H9 (cell line): ENCODE measurements at regions not wholly inside any gene's neighbourhood (a gene's known extent, or its start where the extent isn't known, plus 50 kb on each side); places are given as distances from the start of the nearest gene placed in this dataset.
"Not testable (repeated sequence)": the region's sequence is repeated elsewhere in the genome, so short reads cannot be mapped to it uniquely, and the experiment has no call there.

Experiments used
- DNase-seq: peaks from one replicate; pipeline ENCODE4 v3.0.0-alpha.2; 2017
- H2AFZ ChIP-seq: one replicate; pipeline ENCODE4 v1.6.1; 2013; ENCODE audit warnings: mild to moderate bottlenecking, low read length, control low read depth, moderate library complexity
- H2AK5ac ChIP-seq: 2 replicates; pipeline ENCODE4 v1.6.1; 2013; ENCODE audit warnings: low read length, control low read depth, mixed read lengths; ENCODE audit not compliant: insufficient read length
- H2BK120ac ChIP-seq: one replicate; pipeline ENCODE4 v1.6.1; 2013; ENCODE audit warnings: low read depth, mild to moderate bottlenecking, low read length, control low read depth, inconsistent platforms; ENCODE audit not compliant: poor library complexity, severe bottlenecking
- H2BK12ac ChIP-seq: 2 replicates; pipeline ENCODE4 v1.6.1; 2013; ENCODE audit warnings: low read length, control low read depth, mixed read lengths, low read depth; ENCODE audit not compliant: insufficient read length
- H2BK15ac ChIP-seq: 2 replicates; pipeline ENCODE4 v1.6.1; 2013; ENCODE audit warnings: low read depth, low read length, control low read depth
- H2BK20ac ChIP-seq: one replicate; pipeline ENCODE4 v1.6.1; 2013; ENCODE audit warnings: low read depth, mild to moderate bottlenecking, low read length, control low read depth, inconsistent platforms; ENCODE audit not compliant: poor library complexity, severe bottlenecking
- H2BK5ac ChIP-seq: 2 replicates; pipeline ENCODE4 v1.6.1; 2013; ENCODE audit warnings: low read length, control low read depth, mixed read lengths; ENCODE audit not compliant: insufficient read length
- H3K14ac ChIP-seq: 2 replicates; pipeline ENCODE4 v1.6.1; 2013; ENCODE audit warnings: low read length, control low read depth; ENCODE audit not compliant: insufficient read depth
- H3K18ac ChIP-seq: 2 replicates; pipeline ENCODE4 v1.6.1; 2013; ENCODE audit warnings: low read depth, mild to moderate bottlenecking, mixed read lengths, low read length, control low read depth; ENCODE audit not compliant: insufficient read length
- H3K23ac ChIP-seq: 2 replicates; pipeline ENCODE4 v1.6.1; 2013; ENCODE audit warnings: low read length, control low read depth, mixed read lengths, low read depth; ENCODE audit not compliant: insufficient read length
- H3K23me2 ChIP-seq: 2 replicates; pipeline ENCODE4 v1.6.1; 2013; ENCODE audit warnings: low read depth, mild to moderate bottlenecking, mixed read lengths, low read length, control low read depth; ENCODE audit not compliant: insufficient read length, poor library complexity, severe bottlenecking
- H3K27ac ChIP-seq: 2 replicates; pipeline ENCODE4 v1.5.1; 2013; ENCODE audit warnings: low read length, control low read depth, mixed read lengths, low read depth; ENCODE audit not compliant: insufficient read length
- H3K27me3 ChIP-seq: 2 replicates; pipeline ENCODE4 v1.6.1; 2013; ENCODE audit warnings: low read length, control low read depth, inconsistent platforms; ENCODE audit not compliant: insufficient read depth
- H3K4ac ChIP-seq: 2 replicates; pipeline ENCODE4 v1.6.1; 2013; ENCODE audit warnings: low read depth, mild to moderate bottlenecking, control low read depth, inconsistent platforms, low read length, moderate library complexity
- H3K4me1 ChIP-seq: 2 replicates; pipeline ENCODE4 v1.6.1; 2013; ENCODE audit warnings: low read length, control low read depth, inconsistent platforms; ENCODE audit not compliant: insufficient read depth
- H3K4me2 ChIP-seq: 2 replicates; pipeline ENCODE4 v1.6.1; 2013; ENCODE audit warnings: low read length, control low read depth, mixed read lengths; ENCODE audit not compliant: insufficient read length, insufficient read depth
- H3K56ac ChIP-seq: 2 replicates; pipeline ENCODE4 v1.6.1; 2013; ENCODE audit warnings: low read depth, mild to moderate bottlenecking, mixed read lengths, low read length, control low read depth; ENCODE audit not compliant: insufficient read length
- H3K79me1 ChIP-seq: 2 replicates; pipeline ENCODE4 v1.6.1; 2013; ENCODE audit warnings: low read depth, mild to moderate bottlenecking, moderate library complexity, low read length, control low read depth, inconsistent platforms; ENCODE audit not compliant: insufficient read depth, poor library complexity, severe bottlenecking
- H3K79me2 ChIP-seq: 2 replicates; pipeline ENCODE4 v1.6.1; 2013; ENCODE audit warnings: low read length, control low read depth, inconsistent platforms; ENCODE audit not compliant: insufficient read depth
- H3K9ac ChIP-seq: 2 replicates; pipeline ENCODE4 v1.6.1; 2013; ENCODE audit warnings: low read length, control low read depth, mixed read lengths; ENCODE audit not compliant: insufficient read length; ENCODE audit errors: extremely low read depth
- H3K9me3 ChIP-seq: one replicate; pipeline ENCODE4 v1.6.1; 2013; ENCODE audit warnings: low read depth, low read length, inconsistent platforms; ENCODE audit not compliant: control insufficient read depth
- H3T11ph ChIP-seq: one replicate; pipeline ENCODE4 v1.6.1; 2013; ENCODE audit warnings: mild to moderate bottlenecking, low read length, control low read depth, inconsistent platforms
- H4K20me1 ChIP-seq: one replicate; pipeline ENCODE4 v1.6.1; 2013; ENCODE audit not compliant: control insufficient read depth, insufficient read length, insufficient read depth
- H4K5ac ChIP-seq: 2 replicates; pipeline ENCODE4 v1.6.1; 2013; ENCODE audit warnings: low read depth, mild to moderate bottlenecking, mixed read lengths, low read length, control low read depth; ENCODE audit not compliant: insufficient read length
- H4K8ac ChIP-seq: replicated peaks from 2 replicates; pipeline ENCODE4 v1.6.1; 2013; ENCODE audit warnings: low read length, control low read depth, mixed read lengths, low read depth; ENCODE audit not compliant: insufficient read length
- H4K91ac ChIP-seq: 2 replicates; pipeline ENCODE4 v1.6.1; 2013; ENCODE audit warnings: low read depth, mild to moderate bottlenecking, moderate library complexity, mixed read lengths, low read length, control low read depth; ENCODE audit not compliant: insufficient read length
- H3K27ac Mint-ChIP-seq, 3 experiments: 2 replicates in 2 of 3; 3 replicates in 1 of 3; pipeline ENCODE4 v1.8.0; 2020 to 2021; ENCODE audit warnings: mixed read lengths in 3 of 3, mild to moderate bottlenecking in 1 of 3, moderate library complexity in 1 of 3
- H3K27me3 Mint-ChIP-seq: 2 replicates; pipeline ENCODE4 v1.8.0; 2021; ENCODE audit warnings: low read depth, mild to moderate bottlenecking, moderate library complexity, mixed read lengths
- H3K36me3 Mint-ChIP-seq, 3 experiments: 2 replicates in 2 of 3; 3 replicates in 1 of 3; pipeline ENCODE4 v1.8.0; 2020 to 2021; ENCODE audit warnings: low read depth in 3 of 3, mixed read lengths in 3 of 3; ENCODE audit not compliant: insufficient read depth in 1 of 3
- H3K4me1 Mint-ChIP-seq, 2 experiments: 2 replicates each; pipeline ENCODE4 v1.8.0; 2020; ENCODE audit warnings: mixed read lengths in 2 of 2
- H3K4me3 Mint-ChIP-seq, 2 experiments: 2 replicates in 1 of 2; 3 replicates in 1 of 2; pipeline ENCODE4 v1.8.0; 2020 to 2021; ENCODE audit warnings: mild to moderate bottlenecking in 2 of 2, mixed read lengths in 2 of 2, moderate library complexity in 1 of 2
- H3K9me3 Mint-ChIP-seq, 2 experiments: 2 replicates in 1 of 2; 3 replicates in 1 of 2; pipeline ENCODE4 v1.8.0; 2020; ENCODE audit warnings: mild to moderate bottlenecking in 2 of 2, mixed read lengths in 2 of 2, moderate library complexity in 1 of 2
- CTCF ChIP-seq: fragments of 200-600 bp; sonication (generic); conservative IDR thresholded peaks from 3 replicates; pipeline ENCODE4 v1.8.0; 2021; ENCODE audit warnings: antibody characterized with exemption, mild to moderate bottlenecking
- WGBS: extraction: QIAGEN DNeasy Blood & Tissue Kit; methylation state at CpG from one replicate; pipeline ENCODE4 v1.1.7; 2013; ENCODE audit warnings: missing lambda C conversion rate, low lambda C conversion rate, mixed read lengths; ENCODE audit not compliant: insufficient read length; ENCODE audit errors: extremely low coverage; 5-methylcytosine and 5-hydroxymethylcytosine counted together

GRCh38 chr2:32877587-32878510 is 68.9 kb upstream of the LTBP1 start:
- no peak for DNase-seq
- Histone ChIP-seq H3K14ac (no peak overlapping the region), H3K9me3 (no peaks in the 10 kb centered on the region), H2BK12ac (no peak overlapping the region), H3K27ac (no peak overlapping the region), H3K56ac (no peak overlapping the region), H4K20me1 (no peaks in the 10 kb centered on the region), H3K23ac (no peak overlapping the region), H4K5ac (no peak overlapping the region), H3K4me1 (no peaks in the 10 kb centered on the region), H2BK15ac (no peak overlapping the region), H2AFZ (no peak overlapping the region), H3K4me2 (no peak overlapping the region), H4K91ac (no peak overlapping the region), H2BK20ac (no peak overlapping the region), H3K79me1 (no peaks in the 10 kb centered on the region), H3K9ac (no peak overlapping the region), H3K27me3 (no peaks in the 10 kb centered on the region), H4K8ac (no peak overlapping the region), H3T11ph (no peak overlapping the region), H3K23me2 (no peaks in the 10 kb centered on the region), H2BK5ac (no peak overlapping the region), H2AK5ac (no peak overlapping the region), H3K18ac (no peak overlapping the region), H3K79me2 (no peaks in the 10 kb centered on the region), H2BK120ac (no peak overlapping the region), H3K4ac (no peak overlapping the region)
- H3K27ac Mint-ChIP-seq: no peak overlapping the region
- no peak overlapping the region for H3K4me3 Mint-ChIP-seq
- no peaks in the 10 kb centered on the region for H3K4me1 Mint-ChIP-seq
- H3K36me3 Mint-ChIP-seq: no peaks in the 10 kb centered on the region
- no peaks in the 10 kb centered on the region for H3K27me3 Mint-ChIP-seq
- no peak for TF ChIP-seq CTCF
- no peaks in the 10 kb centered on the region for H3K9me3 Mint-ChIP-seq
- WGBS: no CpG with 5 or more reads among the region's 12 CpGs

- H3K23me2 ChIP-seq, H2BK12ac ChIP-seq, H3K14ac ChIP-seq, H3K27ac ChIP-seq, H3K27me3 Mint-ChIP-seq, H3K9me3 Mint-ChIP-seq, H3K4ac ChIP-seq, H4K91ac ChIP-seq, H3K18ac ChIP-seq, H3K79me2 ChIP-seq, H3K56ac ChIP-seq, H3K4me1 Mint-ChIP-seq, H3K23ac ChIP-seq, H3K27ac Mint-ChIP-seq, DNase-seq, H4K5ac ChIP-seq, H3K36me3 Mint-ChIP-seq, H2AFZ ChIP-seq, H4K20me1 ChIP-seq, H2AK5ac ChIP-seq, H3K4me2 ChIP-seq, H3T11ph ChIP-seq, H3K4me3 Mint-ChIP-seq, H2BK120ac ChIP-seq, H3K9ac ChIP-seq, H3K4me1 ChIP-seq, H3K9me3 ChIP-seq, H4K8ac ChIP-seq, H3K27me3 ChIP-seq, H2BK20ac ChIP-seq, H3K79me1 ChIP-seq, H2BK15ac ChIP-seq, H2BK5ac ChIP-seq: not testable (repeated sequence)
- WGBS: no CpG with 5 or more reads among the region's 7 CpGs
Measured at GRCh38 chr2:32879943-32880342, 66.8 kb upstream of the LTBP1 start.
